ENCODE measurements at regions not wholly inside any gene's neighbourhood (a gene's known extent, or its start where the extent isn't known, plus 50 kb on each side); places are given as distances from the start of the nearest gene placed in this dataset.

DNA sequence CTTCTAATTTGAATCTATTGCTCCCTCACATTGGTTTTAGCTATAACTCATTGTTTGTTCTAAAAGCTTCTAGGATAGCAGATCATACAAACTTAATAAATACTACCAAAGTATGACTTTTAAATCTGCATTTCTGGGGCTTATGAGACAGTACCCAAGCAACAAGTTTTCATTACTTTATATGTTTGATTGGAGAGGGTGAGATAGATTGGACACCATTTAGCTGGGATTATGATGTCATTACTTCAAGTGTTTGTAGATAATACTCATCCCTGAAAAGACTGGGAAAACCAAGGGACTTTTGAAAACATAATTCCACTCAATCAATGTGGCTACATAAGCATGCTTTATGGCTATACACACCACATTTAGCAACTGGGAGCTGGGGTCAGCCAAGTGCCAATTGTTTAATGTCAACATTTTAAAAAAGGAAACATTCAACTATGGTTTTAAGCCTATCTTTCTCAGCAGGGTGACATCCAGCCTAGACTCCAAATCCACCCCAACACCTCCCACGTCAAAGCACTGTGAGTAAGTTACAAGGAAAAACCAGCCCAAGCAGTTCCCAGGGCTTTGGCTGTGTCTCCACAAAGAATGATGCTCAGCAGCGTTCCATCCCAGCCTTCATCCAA, 119.9 kb downstream of the ETAA1 start:
- no peak for DNase-seq

DNA sequence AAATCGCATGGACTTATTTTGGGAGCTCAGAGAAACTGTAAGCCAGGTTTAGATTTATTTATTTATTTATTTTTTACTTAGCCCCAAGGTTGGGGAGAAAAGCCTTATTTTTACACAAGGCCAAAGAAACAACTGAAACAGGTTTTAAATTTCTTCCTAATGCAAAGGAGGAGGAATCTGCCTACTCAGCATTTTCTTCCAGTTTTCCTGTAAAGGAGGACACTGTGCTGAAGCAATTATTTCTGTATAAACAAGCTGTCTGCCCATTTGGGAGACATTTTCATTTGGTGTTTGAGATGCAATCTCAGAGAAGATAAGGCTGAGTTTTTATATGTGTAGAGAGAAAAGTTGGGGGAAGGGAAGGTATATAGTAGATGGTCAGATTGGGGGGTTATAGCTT, 125.0 kb downstream of the ETAA1 start:
- no peak for DNase-seq

DNA sequence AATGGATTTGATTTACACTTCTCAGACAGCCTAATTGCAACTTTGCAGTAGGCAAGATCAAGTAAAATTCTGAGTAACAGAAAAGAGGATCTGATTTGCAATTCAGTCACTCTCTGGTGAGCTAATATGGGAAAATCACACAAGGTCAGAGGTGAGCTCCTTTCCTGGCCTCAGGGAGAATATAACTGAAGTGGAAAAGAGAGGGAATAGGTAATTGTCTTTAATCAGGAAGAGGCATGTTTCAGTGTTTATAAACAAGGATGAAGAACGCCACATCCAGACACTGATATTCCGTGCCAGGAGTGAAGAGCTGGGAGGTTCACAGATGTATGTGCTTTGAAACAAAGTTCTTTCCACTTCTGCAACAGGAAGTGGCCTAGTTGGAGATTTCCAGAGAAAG, 127.1 kb downstream of the ETAA1 start:
- DNase-seq = no peak

DNA sequence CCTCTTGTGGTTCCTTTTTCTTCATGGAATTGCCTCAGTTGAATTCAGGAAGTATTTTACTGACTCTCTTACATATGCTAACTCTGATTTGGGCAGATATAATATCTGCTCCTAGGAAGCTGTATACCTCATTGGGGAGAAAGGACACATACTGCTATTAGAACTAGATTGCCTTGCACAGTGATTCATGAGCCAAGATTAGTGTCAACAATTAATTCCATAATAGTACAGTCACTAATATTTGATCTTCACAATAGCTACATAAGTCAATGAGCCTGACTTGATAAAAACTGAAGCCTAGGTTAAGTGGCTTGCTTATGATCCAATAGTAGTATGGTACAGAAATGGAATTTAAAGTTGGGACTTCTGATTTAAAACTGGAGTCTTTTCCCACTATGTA, 127.6 kb downstream of the ETAA1 start:
- DNase-seq = no peak

DNA sequence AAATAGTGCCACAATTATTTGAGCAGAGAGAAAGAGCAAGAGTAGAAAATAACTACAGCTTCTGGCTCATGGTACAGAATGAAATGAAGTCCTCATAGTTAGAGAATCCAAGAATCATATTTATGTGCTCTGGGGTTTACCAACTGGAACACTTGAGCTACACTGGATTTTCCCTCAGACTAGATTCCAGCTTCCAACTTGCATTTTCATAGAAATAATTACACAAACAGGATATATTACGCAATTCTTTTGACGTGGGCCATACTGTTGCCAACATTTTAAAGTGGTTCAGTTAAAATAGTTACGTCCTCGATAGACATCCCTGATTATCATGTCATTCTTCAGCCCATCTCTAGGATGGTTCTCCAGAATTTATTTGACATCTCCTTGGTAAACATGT, 129.2 kb downstream of the ETAA1 start:
- no peak for DNase-seq

DNA sequence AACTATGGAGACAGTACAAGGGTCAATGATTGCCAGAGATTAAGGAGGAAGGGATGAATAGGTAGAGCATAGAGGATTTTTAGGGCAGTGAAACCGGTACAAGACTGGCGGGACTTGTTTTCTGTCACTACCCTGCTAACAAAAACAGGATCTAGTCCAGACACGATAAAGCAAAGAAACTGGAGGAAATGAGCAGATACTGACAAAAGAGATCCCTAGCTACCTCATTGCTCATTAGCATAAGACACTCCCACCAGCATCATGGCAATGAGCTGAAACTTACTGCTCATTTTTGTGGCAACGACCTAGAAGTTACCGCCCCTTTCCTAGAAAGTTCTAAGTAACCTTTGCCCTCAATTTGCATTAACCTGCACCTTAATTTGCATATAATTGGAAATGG, 131.2 kb downstream of the ETAA1 start:
- no peak for DNase-seq

DNA sequence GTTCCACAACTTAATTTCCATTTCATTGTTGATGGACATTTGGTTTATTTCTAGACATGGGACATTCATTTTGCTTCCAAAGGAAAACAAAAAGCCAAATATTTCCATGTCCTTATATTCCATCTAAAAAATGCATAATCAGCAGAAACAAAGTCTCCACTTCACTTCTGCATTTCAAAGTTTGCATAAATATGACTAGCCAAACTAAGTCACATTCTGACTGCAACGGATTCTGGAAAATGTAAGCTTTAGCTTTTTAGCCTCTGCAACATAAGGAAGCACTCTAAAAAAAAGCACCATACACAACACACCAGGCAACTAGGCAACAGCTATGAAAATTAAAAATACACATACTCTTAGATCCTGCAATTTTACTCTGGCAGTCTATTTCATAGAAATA, 135.3 kb downstream of the ETAA1 start:
- DNase-seq = no peak

DNA sequence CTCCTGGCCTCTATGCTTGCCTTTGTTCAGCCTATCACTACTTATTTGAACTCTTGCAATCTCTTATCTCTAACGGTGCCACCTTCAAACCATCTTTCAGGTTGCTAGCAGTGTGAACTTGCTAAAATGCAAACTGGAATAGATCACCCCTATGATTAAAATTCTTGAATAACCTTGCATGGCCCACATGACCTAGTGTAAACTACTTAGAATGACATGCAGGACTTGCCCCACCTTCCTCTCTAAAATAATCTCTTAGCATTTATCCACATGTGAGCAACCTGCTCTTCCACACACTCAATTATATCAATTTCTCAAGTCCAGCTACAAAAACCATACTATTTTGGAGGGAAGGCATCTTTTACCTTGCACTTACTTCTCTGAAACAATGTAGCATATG, 137.6 kb downstream of the ETAA1 start:
- DNase-seq = no peak

DNA sequence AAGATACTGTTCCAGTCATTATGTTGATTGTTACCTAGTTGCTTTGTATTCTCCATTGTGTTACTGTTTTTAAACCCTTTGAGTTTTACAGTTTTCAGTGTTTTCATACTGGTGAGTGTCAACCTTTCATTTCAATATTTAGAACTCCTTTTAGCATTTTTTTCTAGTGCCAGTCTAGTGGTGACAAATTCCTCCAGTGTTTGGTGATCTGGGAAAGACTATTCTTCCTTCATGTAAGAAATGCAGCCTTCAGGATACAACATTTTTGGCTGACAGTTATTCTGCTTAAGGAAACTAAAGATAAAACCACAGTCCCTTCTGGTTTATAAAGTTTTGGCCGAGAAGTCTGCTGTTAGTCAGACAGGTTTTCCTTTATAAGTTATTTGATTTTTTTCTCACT, 143.8 kb downstream of the ETAA1 start:
- DNase-seq = no peak

DNA sequence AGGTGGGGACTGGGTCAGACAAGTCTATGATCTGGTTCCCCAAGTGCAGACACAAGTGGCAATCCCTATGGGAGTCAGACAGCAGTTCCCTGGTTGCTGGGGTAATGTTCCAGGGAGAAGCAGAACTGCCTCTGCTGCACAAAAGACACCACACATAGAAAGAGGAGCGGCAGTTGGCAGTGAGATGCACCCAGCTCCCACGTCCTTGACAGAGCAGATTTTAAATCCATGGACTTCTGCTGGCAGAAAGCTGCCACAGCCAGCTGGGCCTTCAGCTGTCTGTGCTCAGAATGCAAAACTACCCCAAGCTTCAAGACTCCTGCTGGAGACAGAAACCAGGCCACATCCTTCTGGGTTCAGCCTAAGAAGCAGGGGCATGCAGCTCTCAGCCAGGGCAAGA, 147.2 kb downstream of the ETAA1 start:
- DNase-seq = no peak

DNA sequence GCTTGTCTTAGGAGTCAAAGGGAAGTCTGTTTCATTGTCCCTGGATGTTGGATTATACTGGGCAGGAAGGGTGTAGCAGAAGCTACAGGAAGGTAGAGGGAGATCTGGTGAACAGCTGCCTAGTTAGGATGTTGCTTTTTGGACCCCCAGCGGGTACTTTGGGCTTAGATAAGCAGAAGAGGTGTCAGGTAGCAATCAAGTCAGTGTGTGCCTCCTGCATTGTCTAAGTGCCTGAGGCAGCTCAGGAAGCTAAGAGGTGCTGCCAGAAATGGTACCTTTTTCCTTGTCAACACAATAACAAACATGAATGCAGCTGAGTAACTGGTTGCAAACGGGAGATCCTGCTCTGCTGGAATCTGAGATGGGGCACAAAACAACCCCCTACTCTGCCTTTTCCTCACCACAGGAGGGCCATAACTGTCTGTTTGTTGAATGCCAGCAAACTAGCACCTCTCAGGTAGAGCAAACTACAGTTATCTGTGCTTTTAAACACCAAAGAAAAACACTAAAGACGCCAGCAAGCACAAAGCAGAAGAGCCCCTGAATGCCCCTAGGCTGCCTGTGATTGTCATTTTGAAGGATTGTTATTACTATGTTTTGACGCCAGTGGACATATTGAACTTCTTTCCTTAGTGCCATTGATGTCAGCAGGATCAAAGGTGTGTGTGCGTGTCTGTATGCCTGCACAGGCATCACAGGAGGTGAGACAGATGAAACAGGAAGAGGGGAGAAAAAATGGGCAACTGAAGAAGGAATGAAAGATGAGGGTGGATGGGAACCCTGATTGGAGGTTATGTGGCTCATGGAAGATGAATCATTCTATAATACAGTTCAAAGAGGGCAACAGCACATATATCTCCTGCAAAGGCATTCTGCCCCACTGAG, 151.4 kb downstream of the ETAA1 start:
- DNase-seq = no peak

DNA sequence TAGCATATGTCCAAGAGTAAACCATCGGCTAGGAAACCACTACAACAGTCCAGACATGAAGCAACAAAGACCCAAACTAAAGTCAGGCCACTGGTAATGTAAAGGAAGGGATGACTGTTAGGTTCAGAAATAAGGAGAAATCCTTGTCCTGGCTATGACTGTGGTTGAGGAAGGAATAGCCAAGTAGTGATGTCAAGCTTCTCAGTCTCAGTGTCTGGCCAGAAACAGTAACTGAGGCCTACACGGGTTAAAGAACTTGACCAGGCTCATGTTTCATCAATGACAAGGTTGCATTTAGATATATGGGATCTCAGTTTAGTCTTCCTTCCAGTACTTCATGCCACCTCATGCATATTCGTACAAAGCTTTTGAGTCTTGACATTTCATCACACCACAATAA, 162.0 kb downstream of the ETAA1 start:
- DNase-seq = no peak

DNA sequence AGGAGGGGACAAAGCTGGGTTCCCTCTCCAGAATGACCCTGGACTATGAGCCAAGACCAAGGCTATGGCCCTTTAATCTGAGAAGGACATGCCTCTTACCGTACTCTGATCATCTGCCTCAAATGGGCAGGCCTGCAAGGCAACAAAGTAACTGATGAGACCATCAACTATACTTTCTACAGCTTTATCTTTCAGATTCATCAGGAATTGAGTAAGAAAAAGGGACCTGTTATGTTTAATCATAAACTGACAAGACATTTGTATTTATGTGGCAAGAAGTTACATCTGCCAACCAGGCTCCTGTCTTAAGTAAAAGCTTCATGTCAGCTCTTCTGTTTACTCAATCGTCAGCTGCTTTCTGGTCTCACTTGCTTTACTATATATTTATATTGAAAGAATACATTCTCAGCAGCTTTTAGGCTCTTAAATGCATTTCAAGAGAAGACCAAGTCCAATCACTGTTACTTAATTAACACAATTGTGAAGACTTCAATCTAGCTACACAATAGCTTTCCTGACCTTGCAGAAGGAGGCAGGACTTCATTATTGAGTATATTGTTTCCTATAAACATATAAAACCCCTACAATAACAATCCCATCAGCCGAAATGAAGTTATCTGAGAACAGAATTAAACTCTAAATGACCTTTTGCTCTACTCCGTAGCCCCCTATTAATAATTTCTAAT, 163.8 kb downstream of the ETAA1 start:
- DNase-seq = no peak

DNA sequence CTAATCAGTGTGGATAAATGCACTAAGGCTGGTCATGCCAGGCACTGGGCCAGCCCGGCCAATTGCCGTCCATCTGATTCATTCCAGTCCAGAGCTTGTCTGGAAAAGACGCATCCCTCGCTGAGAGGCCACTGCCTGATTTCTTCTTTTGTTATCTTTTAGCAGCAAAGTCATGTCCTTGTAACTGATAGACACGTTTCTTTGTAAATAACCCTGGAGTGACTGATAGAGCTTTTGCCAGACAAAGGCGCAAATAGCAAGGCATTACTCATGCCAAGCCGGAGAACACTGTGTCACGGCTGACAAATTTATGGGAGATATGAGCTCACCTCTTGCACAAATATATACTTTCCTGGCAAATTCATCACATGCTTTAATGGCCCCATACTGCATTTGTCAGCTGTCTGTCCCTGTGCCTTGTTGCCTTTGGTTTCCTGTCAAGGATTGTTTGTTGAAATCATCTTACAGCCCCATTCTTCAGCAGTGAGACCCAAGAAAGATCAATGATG, 164.4 kb downstream of the ETAA1 start:
- no peak for DNase-seq

DNA sequence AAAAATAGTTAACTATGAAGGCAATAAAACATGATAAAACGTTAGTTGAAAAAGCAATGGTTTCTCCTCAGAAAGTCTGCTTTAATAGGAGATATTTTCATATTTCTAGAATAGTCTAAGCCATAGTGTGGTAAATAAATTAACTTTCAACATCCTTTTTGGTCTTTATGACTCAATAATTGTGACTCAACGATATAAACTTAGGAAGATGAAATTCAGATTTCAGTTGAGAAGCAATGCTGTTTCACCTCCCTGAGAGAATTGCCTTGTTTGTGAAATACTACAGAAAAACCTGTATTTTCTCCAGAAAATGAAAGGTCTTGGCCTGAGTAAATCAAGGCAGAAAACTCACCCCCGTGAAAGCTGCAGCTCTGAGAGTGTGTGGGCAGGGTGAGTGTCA, 166.9 kb downstream of the ETAA1 start:
- DNase-seq = no peak

DNA sequence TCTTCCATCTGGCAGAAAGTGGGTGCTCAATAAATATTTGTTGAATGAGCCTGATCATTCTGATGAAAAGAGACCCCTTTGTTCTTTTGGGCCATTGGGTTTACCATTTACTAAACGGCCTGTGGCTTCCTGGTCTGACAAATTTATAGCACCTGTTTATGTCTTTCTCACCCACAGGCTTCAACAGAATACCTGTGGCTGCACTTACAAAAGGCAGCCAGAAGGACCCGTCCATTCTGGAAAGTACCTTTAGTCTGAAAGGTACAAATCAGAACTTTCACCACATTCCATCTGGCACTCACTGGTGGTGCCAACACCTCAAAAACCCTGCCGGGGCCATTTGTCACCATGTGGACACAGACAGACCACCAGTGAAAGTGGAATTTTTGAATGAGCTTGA, 167.5 kb downstream of the ETAA1 start:
- no peak for DNase-seq

DNA sequence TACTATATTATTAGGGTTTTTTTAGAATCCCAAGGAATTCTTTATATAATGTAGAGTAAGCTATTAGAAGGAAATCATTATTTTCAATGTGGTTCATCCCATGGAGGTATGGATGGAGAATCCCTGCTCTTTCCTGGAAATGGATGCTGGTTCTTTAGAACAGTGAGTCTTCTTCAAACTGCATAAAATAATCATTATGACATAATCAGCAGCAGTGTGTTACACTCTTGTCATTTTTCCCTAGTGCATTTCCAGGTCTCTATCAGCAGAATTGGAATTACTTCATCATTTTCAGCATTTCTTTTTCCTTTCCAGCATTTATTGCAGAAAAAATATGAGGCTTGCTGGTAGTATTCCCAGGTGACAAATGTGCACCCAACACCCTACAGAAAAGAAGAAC, 168.1 kb downstream of the ETAA1 start:
- DNase-seq = no peak

DNA sequence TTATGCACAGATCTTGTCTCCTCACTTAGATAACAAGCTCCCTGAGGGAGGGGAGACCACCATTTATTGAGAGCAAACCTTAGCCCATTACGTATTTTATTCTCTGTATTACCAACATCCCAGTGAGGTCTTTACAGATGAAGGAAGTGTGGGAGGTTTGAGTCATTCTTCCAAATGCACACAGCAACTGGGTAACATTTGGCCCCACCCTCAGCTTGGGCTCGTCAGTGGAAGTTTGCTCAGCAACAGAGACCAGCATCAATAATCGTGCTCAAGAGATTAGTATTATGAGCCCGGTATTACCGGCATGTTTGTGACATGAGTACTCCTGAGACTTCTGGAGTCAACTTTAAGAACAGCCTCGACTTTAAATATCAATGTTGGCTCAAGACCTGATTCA, 168.6 kb downstream of the ETAA1 start:
- DNase-seq = no peak

DNA sequence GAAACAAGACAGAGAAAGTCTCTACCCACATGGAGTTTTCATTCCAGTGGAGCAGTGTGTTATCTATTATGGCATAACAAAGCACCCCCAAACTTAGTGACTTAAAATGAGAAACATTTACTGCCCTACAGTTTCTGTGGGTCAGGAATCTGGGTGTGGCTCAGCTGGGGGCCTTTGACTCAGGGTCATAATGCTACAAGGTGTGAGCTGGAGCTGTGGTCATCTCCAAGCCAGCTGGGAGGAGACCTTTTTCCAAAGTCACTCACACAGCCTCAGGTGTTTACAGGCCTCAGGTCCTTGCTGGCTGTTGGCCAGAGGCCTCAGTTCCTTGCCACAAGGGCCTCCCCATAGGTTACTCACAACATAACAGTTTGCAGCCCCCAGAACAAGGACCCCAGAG, 169.2 kb downstream of the ETAA1 start:
- DNase-seq = no peak

DNA sequence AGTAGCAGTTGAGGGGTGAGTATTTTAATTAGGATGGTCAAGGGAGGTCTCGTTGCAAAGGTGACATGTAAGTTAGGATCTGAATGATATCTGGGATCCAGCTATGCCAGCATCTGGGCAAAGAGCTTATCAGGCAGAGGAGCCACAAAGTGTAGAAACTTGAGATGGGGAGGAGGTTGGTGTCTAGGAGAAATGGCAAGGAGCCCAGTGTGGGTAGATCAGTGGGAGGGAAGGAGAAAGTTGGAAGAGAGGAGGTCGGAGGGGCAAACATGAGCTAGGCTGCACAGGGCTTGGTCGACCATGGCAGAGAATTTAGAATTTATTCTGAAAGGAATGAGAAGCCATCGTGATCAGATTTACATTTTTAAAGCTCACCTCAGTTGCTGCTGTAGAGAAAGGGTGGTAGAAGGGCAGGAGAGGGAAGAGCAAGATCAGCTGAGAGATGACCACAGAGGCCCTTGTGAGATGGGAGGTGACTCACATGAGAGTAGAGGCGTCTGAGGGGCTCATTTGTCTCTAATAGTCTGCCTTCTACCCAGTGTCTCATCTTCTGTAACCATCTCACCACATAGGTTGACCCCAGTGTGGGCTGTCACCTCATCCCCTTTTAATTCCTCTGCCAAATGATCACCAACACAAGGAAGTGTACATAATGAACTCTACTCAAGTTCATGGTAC, 170.0 kb downstream of the ETAA1 start:
- no peak for DNase-seq

DNA sequence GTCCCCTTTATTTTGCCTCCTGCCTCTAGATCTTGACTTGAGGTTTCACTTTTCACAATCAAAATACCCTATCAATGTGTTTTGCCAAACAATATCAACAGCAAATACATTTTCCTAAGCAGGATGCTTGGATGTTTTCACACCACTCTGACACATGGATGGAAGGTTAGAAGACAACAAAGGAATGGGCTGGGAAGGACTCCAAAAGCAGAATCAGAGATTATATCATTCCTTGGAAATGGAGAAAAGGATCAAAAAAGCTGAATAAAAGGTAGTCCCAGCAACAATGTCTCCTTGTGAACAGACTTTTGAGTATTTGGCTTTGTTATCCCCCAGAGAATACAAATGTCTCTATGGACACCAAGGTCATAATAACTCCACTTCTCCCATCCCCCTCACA, 170.8 kb downstream of the ETAA1 start:
- DNase-seq = no peak

DNA sequence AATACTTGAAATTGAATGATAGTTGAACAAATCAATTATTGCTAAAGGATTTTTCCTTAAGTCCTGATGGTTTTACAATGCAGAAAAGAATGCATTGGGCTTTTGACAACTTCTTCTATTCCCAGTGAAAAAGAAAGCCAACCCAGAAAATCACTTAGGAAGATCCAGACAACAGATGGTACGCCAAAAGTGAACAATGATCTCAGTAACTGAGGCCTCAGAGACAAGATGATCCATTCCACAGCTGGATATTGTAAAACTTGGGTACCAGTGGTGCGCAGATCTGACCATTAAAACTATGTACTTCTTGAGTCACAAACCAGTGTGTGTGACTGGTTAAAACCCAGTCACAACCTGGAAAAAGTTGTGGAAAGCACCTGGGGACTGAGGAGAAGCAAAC, 173.5 kb downstream of the ETAA1 start:
- DNase-seq = no peak

Measured in stimulated activated CD4-positive, alpha-beta T cell treated with anti-CD3 and anti-CD28 coated beads, Interleukin-12 subunit alpha, Interleukin-12 subunit beta, amount 100 ng/mL, for 4 hours (primary cell).